ENCODE measurements at regions not wholly inside any gene's neighbourhood (a gene's known extent, or its start where the extent isn't known, plus 50 kb on each side); places are given as distances from the start of the nearest gene placed in this dataset.
A peak's percentile ranks its signal among the peaks of the same experiment; 100 is the strongest.

DNA sequence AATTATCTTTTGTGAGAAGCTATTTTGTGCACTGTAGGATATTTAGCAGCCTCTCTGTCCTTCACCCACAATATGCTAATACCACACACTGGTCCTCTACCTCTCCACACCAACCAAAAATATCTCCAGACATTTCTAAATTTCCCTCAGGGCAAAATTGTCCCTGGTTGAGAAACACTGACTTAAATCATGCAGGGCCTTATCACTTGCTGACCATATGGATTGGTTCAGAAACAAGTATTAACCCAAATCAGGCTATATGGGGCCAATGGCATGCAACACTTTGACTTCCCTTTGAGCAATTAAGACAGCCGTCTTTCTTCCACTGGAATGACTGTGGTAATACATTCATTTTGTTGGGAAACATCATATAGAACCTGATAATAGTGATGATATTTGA is 251.1 kb downstream of the CNTN3 start:
- no peak for TF ChIP-seq POLR2A (IDR thresholded peaks at IDR 0.05)
- TF ChIP-seq EP300 (IDR thresholded peaks at IDR 0.05), result no peak
- TF ChIP-seq, protein P1, sequence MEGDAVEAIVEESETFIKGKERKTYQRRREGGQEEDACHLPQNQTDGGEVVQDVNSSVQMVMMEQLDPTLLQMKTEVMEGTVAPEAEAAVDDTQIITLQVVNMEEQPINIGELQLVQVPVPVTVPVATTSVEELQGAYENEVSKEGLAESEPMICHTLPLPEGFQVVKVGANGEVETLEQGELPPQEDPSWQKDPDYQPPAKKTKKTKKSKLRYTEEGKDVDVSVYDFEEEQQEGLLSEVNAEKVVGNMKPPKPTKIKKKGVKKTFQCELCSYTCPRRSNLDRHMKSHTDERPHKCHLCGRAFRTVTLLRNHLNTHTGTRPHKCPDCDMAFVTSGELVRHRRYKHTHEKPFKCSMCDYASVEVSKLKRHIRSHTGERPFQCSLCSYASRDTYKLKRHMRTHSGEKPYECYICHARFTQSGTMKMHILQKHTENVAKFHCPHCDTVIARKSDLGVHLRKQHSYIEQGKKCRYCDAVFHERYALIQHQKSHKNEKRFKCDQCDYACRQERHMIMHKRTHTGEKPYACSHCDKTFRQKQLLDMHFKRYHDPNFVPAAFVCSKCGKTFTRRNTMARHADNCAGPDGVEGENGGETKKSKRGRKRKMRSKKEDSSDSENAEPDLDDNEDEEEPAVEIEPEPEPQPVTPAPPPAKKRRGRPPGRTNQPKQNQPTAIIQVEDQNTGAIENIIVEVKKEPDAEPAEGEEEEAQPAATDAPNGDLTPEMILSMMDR (IDR thresholded peaks at IDR 0.05), result no peak
- no peak for TF ChIP-seq POLR2AphosphoS5 (IDR thresholded peaks at IDR 0.05)
- Histone ChIP-seq H3K4me3 (no peak overlapping the region), H3K27ac (no peak overlapping the region), H3K27me3 (no peaks in the 10 kb centered on the region), H3K4me1 (no peaks in the 10 kb centered on the region), H3K9me3 (no peaks in the 10 kb centered on the region), H3K36me3 (no peaks in the 10 kb centered on the region)
- intact Hi-C loops (cut with DNase I; ENCODE audit: low total_unique reads), result no loop called here
- 87 to 98% (median 93%) methylated on average over 1 of the region's 1 CpG for WGBS, 5 donors
- no peak for DNase-seq

DNA sequence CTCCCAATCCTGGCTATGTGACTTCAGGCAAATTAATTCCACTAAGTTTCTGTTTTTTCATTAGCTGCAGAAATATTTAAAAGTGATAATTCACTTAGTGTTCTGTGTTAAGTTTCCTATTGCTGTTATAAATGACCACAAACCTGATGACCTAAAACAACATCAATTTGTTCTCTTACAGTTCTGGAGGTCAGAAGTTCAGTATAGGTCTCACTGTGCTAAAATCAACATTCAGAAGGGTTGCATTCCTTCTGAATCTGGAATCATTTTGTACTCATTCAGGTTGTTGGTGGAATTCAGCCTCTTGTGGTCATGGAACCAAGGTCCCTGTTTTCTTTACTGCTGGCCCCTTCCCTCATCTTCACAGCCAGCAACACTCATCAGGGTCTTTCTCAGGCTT is 254.1 kb downstream of the CNTN3 start:
- H3K4me3 ChIP-seq, result no peak overlapping the region
- no peak for DNase-seq
- H3K4me1 ChIP-seq, result no peaks in the 10 kb centered on the region
- no peak overlapping the region for H3K27ac ChIP-seq
- intact Hi-C loops (cut with DNase I; ENCODE audit: low total_unique reads), result no loop called here
- H3K36me3 ChIP-seq, result no peaks in the 10 kb centered on the region
- H3K9me3 ChIP-seq, result no peaks in the 10 kb centered on the region
- no peaks in the 10 kb centered on the region for H3K27me3 ChIP-seq
- TF ChIP-seq EP300 (IDR thresholded peaks at IDR 0.05), result no peak
- TF ChIP-seq POLR2A (IDR thresholded peaks at IDR 0.05), result no peak

DNA sequence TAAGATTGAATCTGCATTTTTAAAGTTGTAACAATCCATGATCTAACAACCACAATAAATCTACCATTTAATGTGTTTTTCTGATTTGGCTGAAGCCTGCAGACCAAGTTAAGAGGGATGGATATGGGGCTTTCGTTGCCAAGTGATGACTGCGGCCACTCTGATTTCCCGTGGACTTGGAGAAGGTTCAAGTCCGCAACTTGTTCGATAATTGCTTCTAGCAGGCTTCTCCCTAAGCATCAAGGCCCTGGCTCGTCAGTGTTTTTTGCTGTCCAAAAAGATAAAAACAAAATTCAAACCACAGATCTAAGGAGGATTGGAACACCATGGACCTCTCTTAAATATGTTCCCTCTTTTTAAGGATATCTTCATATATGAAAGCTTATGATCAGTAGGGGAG is 256.6 kb downstream of the CNTN3 start:
- H3K4me1 ChIP-seq, result no peaks in the 10 kb centered on the region
- DNase-seq, result peak in 1 of 2 donors; percentile 56
- WGBS, 5 donors, result 77 to 93% (median 88%) methylated on average over 6 of the region's 6 CpGs
- H3K4me3 ChIP-seq, result no peak overlapping the region
- no peak overlapping the region for H3K27ac ChIP-seq
- no peaks in the 10 kb centered on the region for H3K36me3 ChIP-seq
- no peak for TF ChIP-seq POLR2AphosphoS5 (IDR thresholded peaks at IDR 0.05)
- no peak for TF ChIP-seq POLR2A (IDR thresholded peaks at IDR 0.05)
- no peaks in the 10 kb centered on the region for H3K27me3 ChIP-seq
- intact Hi-C loops (cut with DNase I; ENCODE audit: low total_unique reads), result no loop called here
- H3K9me3 ChIP-seq, result no peaks in the 10 kb centered on the region

DNA sequence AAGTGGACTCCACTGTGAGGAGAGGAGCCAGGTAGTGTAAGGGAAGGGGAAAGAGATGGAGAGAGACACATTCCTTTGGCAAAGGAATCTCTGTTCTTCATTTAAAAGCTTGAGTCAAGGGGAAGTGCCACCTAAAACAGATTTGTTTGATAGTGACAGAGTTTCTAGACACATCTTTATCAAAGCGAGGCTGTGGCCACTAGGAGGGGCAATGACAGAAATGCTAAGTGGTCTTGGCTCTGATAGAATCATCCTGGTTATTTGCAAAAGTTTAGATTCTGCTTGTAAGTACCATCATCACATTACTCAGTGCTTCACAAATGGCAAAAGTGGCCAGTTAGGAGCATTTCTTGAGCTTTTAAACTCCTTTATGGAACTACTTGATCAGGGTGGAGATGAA is 261.4 kb downstream of the CNTN3 start:
- intact Hi-C loops (cut with DNase I; ENCODE audit: low total_unique reads), result no loop called here
- no peak overlapping the region for H3K4me3 ChIP-seq
- H3K27me3 ChIP-seq, result no peaks in the 10 kb centered on the region
- 68 to 93% (median 82%) methylated on average over 1 of the region's 1 CpG for WGBS, 5 donors
- no peaks in the 10 kb centered on the region for H3K36me3 ChIP-seq
- TF ChIP-seq EP300 (IDR thresholded peaks at IDR 0.05), result no peak
- no peak for TF ChIP-seq POLR2A (IDR thresholded peaks at IDR 0.05)
- H3K4me1 ChIP-seq, result no peaks in the 10 kb centered on the region
- H3K9me3 ChIP-seq, result no peaks in the 10 kb centered on the region
- DNase-seq, result no peak
- H3K27ac ChIP-seq, result no peak overlapping the region

DNA sequence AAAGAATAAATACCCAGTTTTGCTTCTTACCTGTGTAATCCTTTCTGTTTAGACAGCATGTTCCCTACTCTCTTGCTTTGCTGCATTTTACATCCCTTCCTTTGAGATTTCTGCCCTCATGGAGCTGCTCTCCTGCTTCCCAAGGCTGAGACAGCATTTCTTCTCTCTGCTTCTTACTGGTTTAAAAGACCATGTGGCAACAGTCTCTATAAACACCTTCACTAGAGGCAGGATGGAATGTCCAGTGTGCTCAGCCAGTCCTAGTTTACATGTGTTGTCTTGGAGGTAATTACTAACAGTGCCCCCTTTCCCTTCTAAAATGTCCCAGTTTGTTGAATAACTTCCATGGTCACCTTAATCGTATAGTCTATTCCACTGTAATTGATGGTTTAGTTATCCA is 262.3 kb downstream of the CNTN3 start:
- intact Hi-C loops (cut with DNase I; ENCODE audit: low total_unique reads), result no loop called here
- Histone ChIP-seq H3K9me3 (no peaks in the 10 kb centered on the region), H3K4me3 (no peak overlapping the region), H3K36me3 (no peaks in the 10 kb centered on the region), H3K27ac (no peak overlapping the region), H3K4me1 (no peaks in the 10 kb centered on the region), H3K27me3 (no peaks in the 10 kb centered on the region)
- DNase-seq, result no peak
- no peak for TF ChIP-seq POLR2AphosphoS5 (IDR thresholded peaks at IDR 0.05)
- TF ChIP-seq POLR2A (IDR thresholded peaks at IDR 0.05), result no peak
- TF ChIP-seq EP300 (IDR thresholded peaks at IDR 0.05), result no peak
- TF ChIP-seq, protein P1 (IDR thresholded peaks at IDR 0.05), result no peak
- WGBS, 5 donors, result 61 to 93% (median 81%) methylated on average over 1 of the region's 1 CpG

DNA sequence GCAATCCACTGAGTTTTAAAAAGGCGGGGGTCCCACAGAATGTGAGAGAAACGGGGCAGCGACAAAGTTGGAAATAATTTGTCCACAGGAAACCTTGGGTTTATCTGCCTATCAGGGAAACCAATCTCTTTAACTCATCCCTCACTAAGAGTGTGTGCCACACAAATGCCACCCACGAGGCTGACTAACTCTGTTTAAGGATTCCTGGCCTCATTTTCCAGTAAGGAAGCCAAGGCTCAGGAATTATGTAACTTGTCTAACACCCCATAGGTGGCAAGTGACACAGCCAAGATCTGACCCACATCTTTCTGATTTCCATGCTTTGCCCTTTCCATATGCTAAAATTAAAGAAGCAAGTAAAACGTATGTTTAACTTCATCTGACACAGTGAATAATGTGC is 263.2 kb downstream of the CNTN3 start:
- intact Hi-C loops (cut with DNase I; ENCODE audit: low total_unique reads), result no loop called here
- 75 to 89% (median 83%) methylated on average over 5 of the region's 5 CpGs for WGBS, 5 donors
- DNase-seq, result no peak

More for the DNA sequence above, 263.2 kb downstream of the CNTN3 start:
- H3K9me3 ChIP-seq, result no peaks in the 10 kb centered on the region
- TF ChIP-seq POLR2AphosphoS5 (IDR thresholded peaks at IDR 0.05), result no peak
- TF ChIP-seq EP300 (IDR thresholded peaks at IDR 0.05), result no peak
- TF ChIP-seq, protein P1 (IDR thresholded peaks at IDR 0.05), result no peak
- TF ChIP-seq POLR2A (IDR thresholded peaks at IDR 0.05), result no peak
- no peaks in the 10 kb centered on the region for H3K36me3 ChIP-seq
- H3K27me3 ChIP-seq, result no peaks in the 10 kb centered on the region
- H3K27ac ChIP-seq, result no peak overlapping the region
- no peak overlapping the region for H3K4me3 ChIP-seq
- no peaks in the 10 kb centered on the region for H3K4me1 ChIP-seq

All from stomach (tissue), 8 donors.